ENCODE measurements at regions not wholly inside any gene's neighbourhood (a gene's known extent, or its start where the extent isn't known, plus 50 kb on each side); places are given as distances from the start of the nearest gene placed in this dataset.

- H3K9ac ChIP-seq (ENCODE audit: low read depth, low read length): no peak overlapping the region
- peak overlapping the region; percentile 65 for H4K5ac ChIP-seq (ENCODE audit: low read depth, low read length)
- ATAC-seq (ENCODE audit: low read depth) (peak; percentile 21; the same call in 1 of the 2 replicates), DNase-seq (peak; percentile 21)
- peaks cover 4% of the 10 kb centered on the region for H3K9me1 ChIP-seq (ENCODE audit: insufficient read depth, low read length)
- H2BK5ac ChIP-seq (ENCODE audit: low read depth, low read length, poor library complexity, severe bottlenecking): peak overlapping the region; percentile 31
- peak overlapping the region; percentile 67 for H3K23ac ChIP-seq (ENCODE audit: low read depth, low read length)
- peaks cover 25% of the 10 kb centered on the region for H3K4me1 ChIP-seq (ENCODE audit: control insufficient read depth, insufficient read depth, low read length)
- peak overlapping the region; percentile 75; the same call in 1 of the 2 replicates for H3K4ac ChIP-seq (ENCODE audit: low read depth, low read length)
- no peak overlapping the region for H3K56ac ChIP-seq (ENCODE audit: extremely low read depth, insufficient read depth, low read length)
- ChIA-PET POLR2A (ENCODE audit: unreplicated experiment) (interaction anchor here (0.7 kb wide), 1 partner anchor 298 kb away, joined by 4 read pairs; no protein-coding TSS in a partner anchor), CTCF (interaction anchor here (0.7 to 0.9 kb wide), 2 partner anchors 28 to 532 kb away, joined by 3 read pairs; no protein-coding TSS in a partner anchor)
- H2AK9ac ChIP-seq (replicated peaks; ENCODE audit: low read depth, low read length, poor library complexity): no peak overlapping the region
- TF ChIP-seq RAD21 (IDR thresholded peaks at IDR 0.05; ENCODE audit: low read length): no peak
- TF ChIP-seq SMC3 (IDR thresholded peaks at IDR 0.05; ENCODE audit: low read depth, low read length): no peak
- no peak for TF ChIP-seq CHD1 (IDR thresholded peaks at IDR 0.05; ENCODE audit: low read depth, low read length)
- no peak for TF ChIP-seq ELK1 (IDR thresholded peaks at IDR 0.05; ENCODE audit: borderline replicate concordance, low read depth, low read length)
- TF ChIP-seq CTCF (conservative IDR thresholded peaks at IDR 0.05; ENCODE audit: low read depth, low read length): no peak
- no peak for TF ChIP-seq BHLHE40 (IDR thresholded peaks at IDR 0.05; ENCODE audit: low read depth, low read length)
- TF ChIP-seq RFX5 (IDR thresholded peaks at IDR 0.05; ENCODE audit: low read depth, low read length): no peak
- no peak for TF ChIP-seq POLR2A (IDR thresholded peaks at IDR 0.05; ENCODE audit: low read depth, low read length)
- TF ChIP-seq RCOR1 (IDR thresholded peaks at IDR 0.05; ENCODE audit: insufficient replicate concordance, low read length): no peak
- TF ChIP-seq FOS (IDR thresholded peaks at IDR 0.05; ENCODE audit: low read depth, low read length): no peak
- no peak for TF ChIP-seq CEBPB (IDR thresholded peaks at IDR 0.05; ENCODE audit: low read depth, low read length)
- TF ChIP-seq MAZ (IDR thresholded peaks at IDR 0.05; ENCODE audit: borderline replicate concordance, low read depth, low read length): no peak
- no peak for TF ChIP-seq NFE2L2 (IDR thresholded peaks at IDR 0.05; ENCODE audit: low read depth, low read length)
- no peak for TF ChIP-seq MXI1 (IDR thresholded peaks at IDR 0.05; ENCODE audit: borderline replicate concordance, low read depth, low read length)
- H4K8ac ChIP-seq (ENCODE audit: low read depth in 2 of 2, low read length in 2 of 2): peak overlapping the region in 1 of 2 experiments; percentile 18; a peak in 1 of 4 replicates
- H3K4me3 ChIP-seq (ENCODE audit: insufficient read depth, low read depth, low read length): no peak overlapping the region
- H3K14ac ChIP-seq (replicated peaks; ENCODE audit: low read depth, low read length): peak overlapping the region; percentile 8; the same call in 1 of the 2 replicates
- intact Hi-C loops (cut with micrococcal nuclease): no loop called here
- H3K4me2 ChIP-seq (ENCODE audit: low read depth, low read length): no peak overlapping the region
- H4K91ac ChIP-seq (ENCODE audit: insufficient read depth, low read depth, low read length): peak overlapping the region; percentile 89
- no peak overlapping the region for H2AFZ ChIP-seq (replicated peaks; ENCODE audit: low read length, poor library complexity)
- no peaks in the 10 kb centered on the region for H3K79me1 ChIP-seq (ENCODE audit: low read depth in 1 of 2, low read length in 2 of 2)
- peak overlapping the region; percentile 68; the same call in 1 of the 2 replicates for H2AK5ac ChIP-seq (ENCODE audit: low read depth, low read length)
- peak overlapping the region; percentile 80 for H2BK120ac ChIP-seq (ENCODE audit: low read depth, low read length)
- H3K27me3 ChIP-seq (ENCODE audit: control insufficient read depth, insufficient read depth, low read length): no peaks in the 10 kb centered on the region
- peak overlapping the region; percentile 52; the same call in 1 of the 2 replicates for H3K27ac ChIP-seq (ENCODE audit: insufficient read depth, low read length)
- dilution Hi-C loops (cut with HindIII; ENCODE audit: low sequenced_read_pairs, unreplicated experiment): no loop called here
- H2BK20ac ChIP-seq (ENCODE audit: low read depth, low read length): peak overlapping the region; percentile 83
- H3K36me3 ChIP-seq (ENCODE audit: control insufficient read depth, insufficient read depth, low read length): peaks cover 2% of the 10 kb centered on the region; the same call in 1 of the 2 replicates
- in situ Hi-C loops (cut with MboI; ENCODE audit: low sequenced_read_pairs): no loop called here
- BruUV-seq (replicated peaks): no TSS peak
- peak overlapping the region; percentile 67 for H3K18ac ChIP-seq (ENCODE audit: low read depth, low read length)
- H3K9me3 ChIP-seq (ENCODE audit: control insufficient read depth, insufficient read depth, low read length): no peaks in the 10 kb centered on the region
- H4K20me1 ChIP-seq (ENCODE audit: insufficient read depth, low read length): no peaks in the 10 kb centered on the region
- WGBS, 2 experiments (ENCODE audit: extremely low coverage in 2 of 2, insufficient read length in 1 of 2): no CpG with 5 or more reads among the region's 3 CpGs
- H2BK15ac ChIP-seq (ENCODE audit: low read depth, low read length): peak overlapping the region; percentile 38; the same call in 1 of the 3 replicates
Observed at GRCh38 chr11:122340607-122341290, 224.7 kb upstream of the BLID start.
